SKM-1 treated with dmso at 0.1 percent for 144 hours (cell line): ENCODE measurements at regions not wholly inside any gene's neighbourhood (a gene's known extent, or its start where the extent isn't known, plus 50 kb on each side); places are given as distances from the start of the nearest gene placed in this dataset.
A peak's percentile ranks its signal among the peaks of the same experiment; 100 is the strongest.
"Not testable (repeated sequence)": the region's sequence is repeated elsewhere in the genome, so short reads cannot be mapped to it uniquely, and the experiment has no call there.

Experiments used
- DNase-seq: peaks from one replicate; lab custom pipeline; 2025; ENCODE audit not compliant: unreplicated experiment; lab: John Stamatoyannopoulos, UW

DNA sequence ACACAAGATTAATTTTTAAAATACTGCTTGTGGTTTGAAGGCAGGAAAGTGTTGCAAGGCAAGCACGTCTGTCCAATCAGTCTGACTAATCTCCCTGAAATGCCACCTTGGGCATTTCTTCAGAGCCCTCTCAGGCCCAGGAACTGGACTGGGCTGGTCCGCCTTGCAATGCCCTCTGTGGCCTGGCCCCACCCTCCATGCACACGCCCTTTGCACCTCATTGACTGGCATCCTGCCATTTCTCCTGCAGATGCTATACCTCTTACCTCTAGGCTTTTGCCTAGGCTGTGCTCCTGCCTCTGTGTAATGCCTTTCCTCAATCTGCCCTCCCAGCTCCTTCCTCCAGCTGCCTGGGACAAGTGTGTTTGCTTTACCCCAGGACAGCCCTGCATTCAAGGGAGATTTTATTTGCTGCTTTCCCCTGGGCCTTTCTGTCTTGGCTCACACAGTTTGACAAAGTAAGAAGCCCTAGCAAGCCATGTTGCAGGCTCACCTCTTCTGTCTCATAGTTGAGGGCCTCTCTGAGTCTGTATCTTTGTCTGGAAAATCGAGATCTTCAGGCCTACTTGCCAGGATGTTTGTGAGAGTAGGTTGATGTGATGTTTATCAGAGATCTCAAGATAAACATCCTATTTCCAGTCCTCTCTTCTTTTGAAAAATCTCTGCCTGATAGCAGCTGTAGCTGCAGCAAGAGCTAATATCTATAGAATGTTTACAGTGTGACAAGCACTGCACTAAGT lies 149.2 kb upstream of the JUN start:
- peak; percentile 38 for DNase-seq

DNA sequence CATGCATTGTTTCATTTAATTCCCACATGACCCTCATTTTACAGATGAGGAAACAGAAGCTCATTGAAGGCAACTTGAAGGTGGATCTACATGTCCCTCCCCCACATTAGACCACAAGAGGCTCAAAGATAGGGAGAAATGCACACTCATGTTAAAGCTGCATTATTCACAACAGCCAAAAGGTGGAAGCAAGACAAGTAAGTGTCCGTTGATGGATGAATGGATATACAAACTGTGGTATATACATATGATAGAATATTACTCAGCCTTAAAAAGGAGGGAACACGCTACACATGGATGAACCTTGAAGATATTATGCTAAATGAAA lies 149.7 kb upstream of the JUN start:
- DNase-seq = no peak

DNA sequence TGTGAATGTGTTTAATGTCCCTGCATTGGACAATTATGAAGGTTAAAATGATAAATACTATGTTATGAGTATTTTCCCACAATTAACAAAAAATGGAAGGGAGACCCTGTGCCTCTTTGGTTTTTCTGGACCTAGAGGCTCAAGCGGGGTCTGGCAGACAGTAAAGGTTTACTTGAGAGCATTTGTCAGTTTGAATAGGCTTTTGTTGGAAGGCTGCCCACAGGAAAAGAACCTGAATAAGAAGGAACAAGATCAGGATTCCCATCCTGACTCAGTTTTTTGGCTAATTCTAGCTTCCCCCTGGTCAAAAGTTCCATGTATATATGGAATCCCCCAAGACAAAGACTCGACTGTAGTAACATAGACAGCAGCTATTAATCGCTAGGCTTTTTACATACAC lies 150.9 kb upstream of the JUN start:
- no peak for DNase-seq

DNA sequence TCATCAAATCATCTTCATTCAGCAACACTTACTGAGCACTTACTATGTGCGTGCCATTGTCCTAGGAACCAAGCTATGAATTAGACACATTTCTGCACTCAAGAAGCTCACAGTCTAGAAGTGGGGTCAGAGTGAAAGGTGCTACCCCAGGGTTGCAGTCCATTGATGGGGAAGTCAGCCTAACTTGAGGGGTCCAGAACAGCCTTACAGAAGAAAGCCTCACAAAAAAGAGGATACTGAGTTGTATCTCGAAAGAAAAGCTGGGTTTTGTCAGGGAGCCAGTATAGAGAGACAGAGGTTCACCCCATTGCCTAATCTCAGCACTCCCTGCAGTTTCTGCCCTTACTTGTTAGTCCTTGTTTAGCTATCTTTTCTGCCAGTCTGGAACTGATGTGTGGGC lies 153.1 kb upstream of the JUN start:
- DNase-seq = no peak

- no peak for DNase-seq
Measured at GRCh38 chr1:58939146-58939545, 155.3 kb upstream of the JUN start.

DNA sequence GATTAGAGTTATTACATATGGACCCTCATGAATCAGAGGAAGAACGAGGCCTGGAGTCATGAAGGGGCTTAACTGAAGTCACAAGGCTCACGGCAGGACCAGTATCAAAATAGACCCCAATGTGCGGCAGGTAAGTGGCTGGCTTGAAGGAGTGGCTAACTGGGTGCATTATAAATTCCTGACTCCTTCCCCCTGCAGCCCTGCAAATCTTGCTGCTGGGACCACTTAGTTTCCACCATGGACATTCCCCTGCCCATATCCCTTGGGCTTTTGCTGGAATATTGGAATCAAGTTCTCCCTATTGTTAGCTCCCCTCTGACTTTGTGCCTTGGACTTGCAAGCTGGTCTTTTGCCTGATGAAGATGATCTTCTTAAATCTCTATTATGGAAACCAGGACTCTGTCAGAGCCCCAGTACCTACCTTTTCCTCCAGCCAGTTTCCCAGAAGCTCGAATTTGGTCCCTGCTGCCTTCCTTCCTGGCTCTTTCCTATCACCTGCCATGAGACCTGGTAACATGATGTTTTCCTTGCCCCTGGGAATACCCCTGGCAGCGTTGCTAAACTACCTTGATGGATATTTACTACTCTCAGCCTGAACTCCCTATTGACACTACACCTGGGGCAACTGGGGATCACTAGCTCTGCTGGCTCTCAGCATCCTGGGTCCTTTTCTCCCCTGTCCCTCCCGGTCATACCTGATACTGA lies 156.0 kb upstream of the JUN start:
- no peak for DNase-seq

GRCh38 chr1:58941471-58942289 lies 157.8 kb upstream of the JUN start:
- DNase-seq = no peak

- DNase-seq = no peak
Measured at GRCh38 chr1:58942759-58943191, 158.9 kb upstream of the JUN start.

DNA sequence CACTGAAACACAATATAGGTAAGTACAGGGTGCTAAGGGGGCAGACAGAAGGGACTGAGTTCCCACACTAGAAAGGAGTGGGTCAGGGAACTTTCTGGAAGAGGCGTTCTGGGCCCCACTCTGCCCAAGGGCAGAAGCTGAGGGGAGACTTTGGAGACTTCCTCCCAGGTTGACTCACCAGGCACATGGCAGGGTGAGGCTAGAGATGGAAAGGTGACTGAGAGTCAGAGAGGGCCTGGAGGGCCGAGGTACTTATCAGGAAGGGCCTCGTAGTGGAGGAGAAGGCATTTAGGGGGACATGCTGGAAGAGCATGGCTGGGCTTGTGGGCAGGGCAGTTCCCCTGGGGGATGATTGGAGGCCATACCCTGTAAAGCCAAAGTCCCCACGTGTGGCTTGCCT lies 159.9 kb upstream of the JUN start:
- no peak for DNase-seq

DNA sequence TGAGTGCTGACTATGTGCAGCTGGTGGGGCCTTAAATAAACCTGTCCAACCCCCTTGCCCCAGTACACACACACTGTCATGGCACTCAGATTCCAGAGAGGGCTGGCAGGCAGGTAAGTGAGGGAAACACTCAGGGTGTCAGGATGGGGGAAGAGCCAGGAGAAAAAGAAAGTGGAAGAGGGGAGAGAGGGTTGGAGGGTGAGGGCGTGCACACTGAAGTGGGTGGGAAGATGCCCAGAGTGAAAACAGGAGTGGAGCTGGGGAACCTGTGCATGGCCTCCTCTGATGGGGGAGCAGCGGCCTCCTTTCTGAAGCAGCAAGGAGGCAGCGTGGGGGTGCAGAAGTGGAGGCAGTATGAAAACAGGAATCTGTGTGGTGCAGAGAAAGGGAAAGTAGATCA lies 160.6 kb upstream of the JUN start:
- DNase-seq = no peak

DNA sequence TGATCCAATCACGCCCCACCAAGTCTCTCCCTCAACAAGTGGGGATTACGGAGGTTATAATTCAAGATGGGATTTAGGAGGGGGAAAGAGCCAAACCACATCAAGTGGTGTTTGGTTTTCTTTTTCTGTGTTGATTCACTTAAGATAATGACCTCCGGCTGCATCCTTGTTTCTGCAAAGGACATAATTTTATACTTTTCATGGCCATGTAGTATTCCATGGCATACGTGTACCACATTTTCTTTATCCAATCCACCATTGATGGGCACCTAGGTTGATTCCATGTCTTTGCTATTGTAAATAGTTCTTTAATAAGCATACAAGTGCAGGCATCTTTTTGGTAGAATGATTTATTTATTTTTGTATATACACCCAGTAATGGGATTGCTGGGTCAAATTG lies 162.5 kb upstream of the JUN start:
- no peak for DNase-seq

DNA sequence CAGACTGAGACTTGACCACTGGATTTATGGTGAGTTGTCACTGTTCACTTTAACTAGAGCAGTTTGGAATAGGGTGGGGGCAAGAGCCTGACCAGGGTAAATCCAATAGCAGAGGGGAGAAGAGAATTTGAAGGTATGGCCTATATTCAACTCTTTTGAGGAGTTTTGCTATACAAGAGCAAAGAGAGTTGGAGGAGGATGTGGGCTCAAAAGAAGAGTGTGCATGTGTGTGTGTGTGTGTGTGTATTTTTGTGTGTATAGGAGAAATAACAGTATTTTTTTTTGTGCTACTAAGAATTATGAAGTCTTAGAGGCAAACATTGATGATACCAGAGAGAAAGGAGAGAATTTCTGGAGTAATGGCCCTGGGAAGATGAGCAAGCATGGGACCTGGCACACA lies 164.8 kb upstream of the JUN start:
- DNase-seq = no peak

GRCh38 chr1:58949551-58950220 lies 165.8 kb upstream of the JUN start:
- no peak for DNase-seq

- DNase-seq = no peak
Measured at GRCh38 chr1:58950897-58951296, 167.1 kb upstream of the JUN start.

- not testable (repeated sequence) for DNase-seq
Measured at GRCh38 chr1:58953951-58954350, 170.1 kb upstream of the JUN start.

DNA sequence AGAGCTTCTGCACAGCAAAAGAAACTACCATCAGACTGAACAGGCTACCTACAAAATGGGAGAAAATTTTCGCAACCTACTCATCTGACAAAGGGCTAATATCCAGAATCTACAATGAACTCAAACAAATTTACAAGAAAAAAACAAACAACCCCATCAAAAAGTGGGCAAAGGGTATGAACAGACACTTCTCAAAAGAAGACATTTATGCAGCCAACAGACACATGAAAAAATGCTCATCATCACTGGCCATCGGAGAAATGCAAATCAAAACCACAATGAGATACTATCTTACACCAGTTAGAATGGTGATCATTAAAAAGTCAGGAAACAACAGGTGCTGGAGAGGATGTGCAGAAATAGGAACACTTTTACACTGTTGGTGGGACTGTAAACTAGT lies 179.4 kb upstream of the JUN start:
- DNase-seq = not testable (repeated sequence)

GRCh38 chr1:58964428-58964827 lies 180.6 kb upstream of the JUN start:
- DNase-seq = no peak

- peak; percentile 64 for DNase-seq
Measured at GRCh38 chr1:58964880-58965279, 181.0 kb upstream of the JUN start.

DNA sequence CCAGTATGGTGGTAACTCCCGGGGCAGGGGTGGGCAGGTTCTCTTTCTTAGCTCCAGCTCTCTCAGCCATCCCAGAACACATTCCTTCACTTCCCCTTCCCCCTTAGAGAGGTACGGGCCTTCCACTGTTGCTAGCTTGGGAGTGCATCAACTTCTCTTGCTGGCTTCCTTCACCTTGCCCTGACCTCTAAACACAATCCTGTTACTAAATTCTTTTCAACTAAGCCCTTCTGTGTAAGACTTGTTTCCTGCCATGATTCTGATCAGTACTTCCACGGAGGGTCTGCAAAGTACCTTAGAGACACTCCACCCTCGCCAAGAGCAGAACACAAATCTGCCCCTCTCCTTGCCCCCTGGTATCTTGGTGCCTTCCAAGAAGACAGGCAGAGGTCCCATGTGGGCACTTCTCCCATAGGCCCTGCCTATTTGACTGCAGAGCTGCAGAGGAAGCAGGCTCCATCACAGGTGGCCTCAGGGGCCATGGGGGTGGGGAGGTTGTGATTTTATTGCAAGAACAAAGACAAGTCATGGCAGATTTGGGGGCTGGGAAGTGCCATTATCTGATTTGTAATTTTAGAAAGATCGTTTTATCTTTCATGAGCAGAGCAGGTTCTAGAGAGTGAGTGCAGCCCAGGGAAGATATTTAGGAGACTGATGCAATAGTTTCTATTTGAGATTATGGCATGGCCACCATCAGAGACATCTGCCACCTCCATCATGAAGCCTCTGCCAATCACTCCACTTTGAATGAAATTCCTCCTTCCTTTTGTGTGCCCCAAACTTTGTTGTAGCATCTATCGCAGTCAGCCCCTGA lies 182.5 kb upstream of the JUN start:
- DNase-seq = peak; percentile 5

- DNase-seq = no peak
Measured at GRCh38 chr1:58966917-58967740, 183.3 kb upstream of the JUN start.
